Heart right ventricle (tissue), 16 donors: ENCODE measurements at regions not wholly inside any gene's neighbourhood (a gene's known extent, or its start where the extent isn't known, plus 50 kb on each side); places are given as distances from the start of the nearest gene placed in this dataset.

Experiments
- ATAC-seq, 8 donors: fragments of 200-7000 bp; cut with Tn5 transposase; one replicate each; pipeline ENCODE4 v1.9.1; 2020; ENCODE audit warnings: mild to moderate bottlenecking in 8 of 8, moderate library complexity in 8 of 8, moderate number of reproducible peaks in 1 of 8
- DNase-seq, 2 donors: peaks; one replicate each; pipeline ENCODE4 v3.0.0-alpha.2; 2020
- H3K27ac ChIP-seq, 10 donors: fragments of 200-600 bp; sonication (generic) in 2 of 10; one replicate each; pipeline versions ENCODE4 v1.5.0 to v1.8.0; 2020 to 2022; ENCODE audit warnings: mild to moderate bottlenecking in 3 of 10
- H3K27me3 ChIP-seq, 7 donors: fragments of 200-600 bp; one replicate each; pipeline ENCODE4 v1.8.0; 2021 to 2022; ENCODE audit warnings: mild to moderate bottlenecking in 2 of 7
- H3K36me3 ChIP-seq, 9 donors: fragments of 200-600 bp; sonication (generic) in 1 of 9; one replicate each; pipeline versions ENCODE4 v1.5.0 to v1.8.0; 2020 to 2022; ENCODE audit warnings: mild to moderate bottlenecking in 2 of 9
- H3K4me1 ChIP-seq, 9 donors: fragments of 200-600 bp; sonication (generic) in 1 of 9; one replicate each; pipeline versions ENCODE4 v1.5.0 to v1.8.0; 2020 to 2022; ENCODE audit warnings: mild to moderate bottlenecking in 4 of 9
- H3K4me3 ChIP-seq, 10 donors: fragments of 200-600 bp; sonication (generic) in 2 of 10; one replicate each; pipeline versions ENCODE4 v1.5.0 to v1.8.0; 2020 to 2022; ENCODE audit warnings: mild to moderate bottlenecking in 7 of 10, moderate library complexity in 2 of 10
- H3K9me3 ChIP-seq, 11 donors: fragments of 200-600 bp in 10 of 11; sonication (generic) in 2 of 11; one replicate each; pipeline versions ENCODE4 v1.5.0 to v1.8.0; 2013 to 2022; ENCODE audit warnings: mild to moderate bottlenecking in 2 of 11, control low read depth in 1 of 11, moderate library complexity in 1 of 11
- WGBS, 2 donors: extraction: QIAGEN DNeasy Blood & Tissue Kit; methylation state at CpG; one replicate each; pipeline ENCODE4 v1.1.7; 2013; ENCODE audit warnings: inconsistent platforms in 1 of 2; 5-methylcytosine and 5-hydroxymethylcytosine counted together
- intact Hi-C, 10 donors: fragments of 100-400 bp; cut with DNase I; formaldehyde crosslinking; loops; one replicate each; pipeline versions ENCODE4 v1.11.1 to v1.14.2; 2022
- TF ChIP-seq, protein P1 (sequence below), 9 donors: fragments of 200-600 bp; sonication (generic) in 2 of 9; IDR thresholded peaks; one replicate each; pipeline versions ENCODE4 v1.5.0 to v1.8.0; 2021 to 2022; ENCODE audit warnings: antibody characterized with exemption in 9 of 9, mild to moderate bottlenecking in 5 of 9, moderate library complexity in 1 of 9
- donor health status: Arrhythmogenic right ventricular cardiomyopathy.
- donor health status: ischemic (EF 13 %, LVEDD 7.1; RV severe dilation, severe dysfunction).
- donor health status: healthy with polysubstance abuse.
- donor health status: DM: no; HTN: yes; CAD: no.
- donor health status: DM: no; HTN: no; CAD: no.
- donor health status: ischemic (EF 25% LVEDD 6.9; RV normal size, moderate dysfunction).
- donor health status: ischemic (EF 25% LVEDD 5.7; RV mildly dilated, moderate dysfunction).
- donor health status: healthy.
- donor health status: DM: yes; HTN: yes; CAD: no.
- donor health status: Ischemic cardiomyopathy.
- donor health status: ischemic (EF 35%, LVEDD 5.7; RV mildly dilated, moderate dysfunction).
- donor health status: nonischemic (EF 11% LVEDD 7.7; RV severe dilation, severe dysfunction).
- donor health status: DM: yes; HTN: yes; CAD: no.
- donor health status: PGD.
- donor health status: ischemic (EF 29% LVEDD 5.4; RV normal size, mild dysfunction).
- donor health status: nonischemic (EF 23%, LVEDD 6.1; RV moderate dilation, normal function).

DNA sequence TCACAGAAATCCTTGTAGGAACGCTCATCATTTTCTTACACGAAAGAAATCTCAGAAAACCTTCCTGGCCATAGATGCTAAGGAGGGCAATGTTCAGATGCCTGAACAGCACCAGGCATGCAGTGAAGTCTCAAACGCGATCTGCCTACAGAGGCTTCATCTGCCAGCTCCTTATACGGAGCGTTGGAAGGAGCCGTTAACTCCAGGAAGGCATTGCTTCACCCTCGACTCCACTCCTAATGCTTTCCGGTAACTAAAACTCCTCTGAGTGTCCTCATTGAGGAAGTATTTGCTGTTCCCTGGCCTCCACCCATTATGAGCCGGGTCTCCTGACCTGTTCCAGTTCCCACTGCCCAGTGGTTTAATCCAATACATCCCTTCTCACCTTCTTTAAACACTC lies 502.7 kb downstream of the BCL11B start:
- Histone ChIP-seq H3K27ac (no peak overlapping the region), H3K4me3 (no peak overlapping the region), H3K4me1 (no peaks in the 10 kb centered on the region), H3K9me3 (peaks cover 0 to 20% (median 0%) of the 10 kb centered on the region in 11 donors), H3K27me3 (no peaks in the 10 kb centered on the region), H3K36me3 (no peaks in the 10 kb centered on the region)
- 69 to 71% methylated on average over 10 of the region's 10 CpGs for WGBS, 2 donors
- ATAC-seq = no peak
- DNase-seq = no peak
- TF ChIP-seq, protein P1, sequence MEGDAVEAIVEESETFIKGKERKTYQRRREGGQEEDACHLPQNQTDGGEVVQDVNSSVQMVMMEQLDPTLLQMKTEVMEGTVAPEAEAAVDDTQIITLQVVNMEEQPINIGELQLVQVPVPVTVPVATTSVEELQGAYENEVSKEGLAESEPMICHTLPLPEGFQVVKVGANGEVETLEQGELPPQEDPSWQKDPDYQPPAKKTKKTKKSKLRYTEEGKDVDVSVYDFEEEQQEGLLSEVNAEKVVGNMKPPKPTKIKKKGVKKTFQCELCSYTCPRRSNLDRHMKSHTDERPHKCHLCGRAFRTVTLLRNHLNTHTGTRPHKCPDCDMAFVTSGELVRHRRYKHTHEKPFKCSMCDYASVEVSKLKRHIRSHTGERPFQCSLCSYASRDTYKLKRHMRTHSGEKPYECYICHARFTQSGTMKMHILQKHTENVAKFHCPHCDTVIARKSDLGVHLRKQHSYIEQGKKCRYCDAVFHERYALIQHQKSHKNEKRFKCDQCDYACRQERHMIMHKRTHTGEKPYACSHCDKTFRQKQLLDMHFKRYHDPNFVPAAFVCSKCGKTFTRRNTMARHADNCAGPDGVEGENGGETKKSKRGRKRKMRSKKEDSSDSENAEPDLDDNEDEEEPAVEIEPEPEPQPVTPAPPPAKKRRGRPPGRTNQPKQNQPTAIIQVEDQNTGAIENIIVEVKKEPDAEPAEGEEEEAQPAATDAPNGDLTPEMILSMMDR (IDR thresholded peaks at IDR 0.05) = no peak
- intact Hi-C loops = no loop called here

DNA sequence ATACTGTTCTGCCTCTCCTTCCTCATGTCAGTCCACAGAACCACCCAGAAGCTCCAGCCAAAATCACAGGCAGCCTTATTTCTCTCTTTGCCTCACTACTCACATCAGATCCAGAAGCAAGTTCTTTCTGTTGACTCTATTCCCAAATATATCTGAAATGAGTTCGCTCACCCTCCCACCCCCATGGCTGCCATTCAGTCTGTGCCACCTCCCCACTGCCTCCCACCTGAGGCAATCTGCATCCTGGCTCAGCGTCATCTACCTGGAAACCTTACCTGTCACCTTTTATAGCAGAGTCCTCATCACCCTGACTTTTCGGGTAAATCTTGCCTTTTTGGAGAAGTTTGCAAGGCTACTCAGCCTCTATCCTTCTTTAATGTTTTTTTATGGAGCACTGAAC lies 501.8 kb downstream of the BCL11B start:
- no peak for DNase-seq
- Histone ChIP-seq H3K36me3 (no peaks in the 10 kb centered on the region), H3K4me1 (no peaks in the 10 kb centered on the region), H3K27ac (no peak overlapping the region), H3K9me3 (peaks cover 0 to 12% (median 0%) of the 10 kb centered on the region in 11 donors), H3K4me3 (no peak overlapping the region), H3K27me3 (no peaks in the 10 kb centered on the region)
- no peak for ATAC-seq
- TF ChIP-seq, protein P1 (IDR thresholded peaks at IDR 0.05) = no peak
- intact Hi-C loops = no loop called here
- WGBS, 2 donors = 88 to 91% methylated on average over 3 of the region's 3 CpGs

DNA sequence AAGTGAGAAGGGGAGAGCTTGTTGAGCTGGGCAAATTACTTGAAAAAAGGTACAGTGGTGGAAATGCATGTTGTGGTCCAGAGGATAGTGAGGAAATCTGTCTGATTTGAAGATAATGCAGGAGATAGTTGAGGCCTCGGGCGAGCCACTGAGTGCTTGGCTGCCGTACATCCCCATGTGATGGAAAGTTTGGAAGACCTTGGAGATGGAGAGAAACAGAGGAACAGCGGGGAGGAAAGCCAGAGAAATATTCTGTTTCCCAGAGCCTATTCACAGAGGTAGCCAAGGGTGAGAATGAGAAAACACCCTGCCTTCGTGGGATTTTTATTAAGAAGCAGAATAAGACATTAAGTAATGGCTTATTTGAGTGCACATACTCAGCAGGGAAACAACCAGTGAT lies 498.2 kb downstream of the BCL11B start:
- intact Hi-C loops = no loop called here
- Histone ChIP-seq H3K27me3 (no peaks in the 10 kb centered on the region), H3K4me1 (no peaks in the 10 kb centered on the region), H3K27ac (no peak overlapping the region), H3K36me3 (no peaks in the 10 kb centered on the region), H3K9me3 (no peaks in the 10 kb centered on the region), H3K4me3 (no peak overlapping the region)
- 74 to 75% methylated on average over 5 of the region's 5 CpGs for WGBS, 2 donors
- ATAC-seq (no peak), DNase-seq (no peak)
- TF ChIP-seq, protein P1 (IDR thresholded peaks at IDR 0.05) = no peak

DNA sequence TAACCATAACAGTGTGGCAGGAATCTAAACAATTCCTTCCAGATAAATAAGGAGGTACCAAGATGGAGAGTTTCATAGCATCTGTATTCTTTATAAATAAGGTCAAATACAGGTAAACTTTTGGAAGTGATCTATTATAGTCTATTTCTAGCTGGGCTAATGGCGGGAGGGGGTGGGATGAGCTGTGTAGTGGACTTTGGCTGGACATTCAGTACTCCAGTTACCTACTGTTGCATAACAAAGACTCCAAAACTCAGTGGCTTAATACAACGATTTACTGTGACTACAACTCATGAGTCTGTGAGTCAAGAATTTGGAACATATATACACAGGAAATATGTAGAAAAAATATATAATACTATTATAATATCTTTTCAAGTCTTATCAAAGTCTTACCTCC lies 496.1 kb downstream of the BCL11B start:
- H3K9me3 ChIP-seq = no peaks in the 10 kb centered on the region
- ATAC-seq = no peak
- no peak for DNase-seq
- TF ChIP-seq, protein P1 (IDR thresholded peaks at IDR 0.05) = no peak
- no peaks in the 10 kb centered on the region for H3K27me3 ChIP-seq
- no peaks in the 10 kb centered on the region for H3K36me3 ChIP-seq
- intact Hi-C loops = no loop called here
- WGBS, 2 donors = 70 to 80% methylated on average over 2 of the region's 2 CpGs
- no peak overlapping the region for H3K27ac ChIP-seq
- no peak overlapping the region for H3K4me3 ChIP-seq
- H3K4me1 ChIP-seq = no peaks in the 10 kb centered on the region

DNA sequence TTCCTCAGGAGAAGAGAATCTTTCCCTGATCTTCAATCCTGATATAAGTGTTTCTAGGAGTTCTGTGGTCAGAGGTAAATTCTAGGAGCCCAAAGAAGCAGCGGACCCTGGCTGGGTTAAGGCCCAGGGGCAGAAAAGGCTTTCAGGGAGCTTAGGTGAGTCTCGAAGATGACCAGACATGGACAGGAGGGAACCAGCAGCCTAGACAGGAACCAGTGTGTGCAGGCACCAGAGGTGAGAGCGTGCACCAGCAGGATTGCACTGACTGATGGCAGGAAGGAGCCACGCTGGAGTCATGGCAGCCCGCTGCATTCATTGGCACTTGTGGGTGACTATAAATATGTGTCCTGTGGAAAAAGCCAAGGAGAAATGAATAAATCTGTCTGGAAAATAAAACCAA lies 489.9 kb downstream of the BCL11B start:
- WGBS, 2 donors = 85 to 88% methylated on average over 5 of the region's 5 CpGs
- ATAC-seq = no peak

More for the DNA sequence above, 489.9 kb downstream of the BCL11B start:
- no peaks in the 10 kb centered on the region for H3K36me3 ChIP-seq
- intact Hi-C loops = no loop called here
- H3K4me3 ChIP-seq = no peak overlapping the region
- peaks cover 0 to 1% (median 0%) of the 10 kb centered on the region in 7 donors for H3K27me3 ChIP-seq
- DNase-seq = no peak
- TF ChIP-seq, protein P1 (IDR thresholded peaks at IDR 0.05) = no peak
- peaks cover 0 to 7% (median 0%) of the 10 kb centered on the region in 11 donors for H3K9me3 ChIP-seq
- H3K27ac ChIP-seq = no peak overlapping the region
- H3K4me1 ChIP-seq = no peaks in the 10 kb centered on the region
